ENCODE measurements at regions not wholly inside any gene's neighbourhood (a gene's known extent, or its start where the extent isn't known, plus 50 kb on each side); places are given as distances from the start of the nearest gene placed in this dataset.

DNA sequence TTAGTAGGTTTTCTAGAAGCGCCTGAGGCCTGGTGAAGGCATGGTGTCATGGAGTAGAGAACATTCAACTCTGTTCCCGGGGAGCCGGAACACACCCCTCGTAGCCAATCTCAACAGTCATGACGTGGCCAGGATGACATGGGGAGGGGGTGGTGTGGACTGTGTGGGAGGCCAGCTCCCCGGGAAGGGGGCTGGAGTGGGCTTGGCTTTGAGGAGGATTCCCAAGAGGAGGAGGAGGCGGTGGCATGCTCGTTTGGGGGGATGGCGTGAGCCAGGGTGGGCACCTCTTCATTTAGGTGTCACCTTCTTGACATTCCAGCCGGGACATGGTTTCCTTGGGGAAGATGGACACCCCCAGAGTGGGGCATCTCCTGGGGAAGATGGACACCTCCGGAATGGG lies 257.5 kb downstream of the SEC14L1 start:
- H3K9me3 Mint-ChIP-seq = no peaks in the 10 kb centered on the region
- H3K36me3 Mint-ChIP-seq (ENCODE audit: low read depth) = peaks cover 31% of the 10 kb centered on the region
- intact Hi-C loops (cut with DNase I, micrococcal nuclease) = no loop called here
- Histone ChIP-seq H3K4me1 (ENCODE audit: insufficient read depth, low read length) (peaks cover 93% of the 10 kb centered on the region), H3K4me3 (ENCODE audit: low read length) (no peak overlapping the region), H3K9me3 (ENCODE audit: control insufficient read depth in 1 of 2, insufficient read depth in 1 of 2, low read length in 2 of 2) (no peaks in the 10 kb centered on the region), H3K27me3 (ENCODE audit: control insufficient read depth in 1 of 2, insufficient read depth in 2 of 2, low read length in 2 of 2) (no peaks in the 10 kb centered on the region), H3K36me3 (ENCODE audit: insufficient read depth, low read length) (peaks cover 36% of the 10 kb centered on the region), H3K27ac (ENCODE audit: low read depth in 1 of 2, low read length in 2 of 2) (no peak overlapping the region)
- TF ChIP-seq, protein P1, sequence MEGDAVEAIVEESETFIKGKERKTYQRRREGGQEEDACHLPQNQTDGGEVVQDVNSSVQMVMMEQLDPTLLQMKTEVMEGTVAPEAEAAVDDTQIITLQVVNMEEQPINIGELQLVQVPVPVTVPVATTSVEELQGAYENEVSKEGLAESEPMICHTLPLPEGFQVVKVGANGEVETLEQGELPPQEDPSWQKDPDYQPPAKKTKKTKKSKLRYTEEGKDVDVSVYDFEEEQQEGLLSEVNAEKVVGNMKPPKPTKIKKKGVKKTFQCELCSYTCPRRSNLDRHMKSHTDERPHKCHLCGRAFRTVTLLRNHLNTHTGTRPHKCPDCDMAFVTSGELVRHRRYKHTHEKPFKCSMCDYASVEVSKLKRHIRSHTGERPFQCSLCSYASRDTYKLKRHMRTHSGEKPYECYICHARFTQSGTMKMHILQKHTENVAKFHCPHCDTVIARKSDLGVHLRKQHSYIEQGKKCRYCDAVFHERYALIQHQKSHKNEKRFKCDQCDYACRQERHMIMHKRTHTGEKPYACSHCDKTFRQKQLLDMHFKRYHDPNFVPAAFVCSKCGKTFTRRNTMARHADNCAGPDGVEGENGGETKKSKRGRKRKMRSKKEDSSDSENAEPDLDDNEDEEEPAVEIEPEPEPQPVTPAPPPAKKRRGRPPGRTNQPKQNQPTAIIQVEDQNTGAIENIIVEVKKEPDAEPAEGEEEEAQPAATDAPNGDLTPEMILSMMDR (IDR thresholded peaks at IDR 0.05) = no peak
- POLR2A ChIA-PET = interaction anchor here (1.2 to 18.6 kb wide), 4 partner anchors 8 to 47 kb away, joined by 3 to 368 read pairs (median 66); no protein-coding TSS in a partner anchor
- H3K4me1 Mint-ChIP-seq (ENCODE audit: low read depth) = peaks cover 89% of the 10 kb centered on the region
- ATAC-seq (ENCODE audit: poor library complexity) (no peak), DNase-seq (no peak)
- CTCF ChIA-PET = interaction anchor here (3.4 to 3.7 kb wide), 2 partner anchors 24 to 68 kb away, joined by 20 to 51 read pairs; no protein-coding TSS in a partner anchor
- no peak overlapping the region for H3K4me3 Mint-ChIP-seq
- no peaks in the 10 kb centered on the region for H3K27me3 Mint-ChIP-seq
- H3K27ac Mint-ChIP-seq = peak overlapping the region; percentile 96

GRCh38 chr17:77399319-77399957 lies 258.7 kb downstream of the SEC14L1 start:
- no peaks in the 10 kb centered on the region for H3K9me3 Mint-ChIP-seq

DNA sequence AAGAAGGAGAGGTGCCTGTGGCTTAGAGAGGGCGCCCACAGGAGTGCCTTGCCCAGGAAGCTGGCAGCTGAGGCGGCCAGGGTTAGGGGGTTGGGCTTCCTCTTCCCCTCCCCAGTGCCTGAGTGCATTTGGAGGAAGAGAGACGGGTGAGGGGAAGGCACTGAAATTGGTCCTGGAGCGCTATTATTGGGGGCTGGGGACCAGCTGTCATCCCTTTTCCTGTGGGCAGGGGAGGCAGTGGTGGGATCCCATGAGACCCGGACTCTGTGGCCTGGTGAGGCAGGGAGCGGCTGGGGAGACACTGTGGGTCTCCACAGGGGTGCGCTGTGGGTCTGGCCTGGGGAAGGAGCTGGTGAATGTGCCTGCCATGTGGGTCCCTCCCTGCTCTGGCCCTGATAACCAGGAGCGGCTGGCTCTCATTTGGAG lies 259.7 kb downstream of the SEC14L1 start:
- Histone ChIP-seq H3K27me3 (ENCODE audit: control insufficient read depth in 1 of 2, insufficient read depth in 2 of 2, low read length in 2 of 2) (no peaks in the 10 kb centered on the region), H3K27ac (ENCODE audit: low read depth in 1 of 2, low read length in 2 of 2) (peak overlapping the region; percentile 65 to 66), H3K9me3 (ENCODE audit: control insufficient read depth in 1 of 2, insufficient read depth in 1 of 2, low read length in 2 of 2) (no peaks in the 10 kb centered on the region), H3K4me3 (ENCODE audit: low read length) (peak overlapping the region; percentile 42), H3K4me1 (ENCODE audit: insufficient read depth, low read length) (peaks cover 96% of the 10 kb centered on the region), H3K36me3 (ENCODE audit: insufficient read depth, low read length) (peaks cover 43% of the 10 kb centered on the region)
- H3K27me3 Mint-ChIP-seq = no peaks in the 10 kb centered on the region
- peak overlapping the region; percentile 80 for H3K4me3 Mint-ChIP-seq
- ATAC-seq (ENCODE audit: poor library complexity) (peak; percentile 70), DNase-seq (peak; percentile 64 to 86 (median 76))
- H3K27ac Mint-ChIP-seq = peak overlapping the region; percentile 96
- ChIA-PET CTCF (interaction anchor here (0.6 to 3.7 kb wide), 41 partner anchors 9 to 1221 kb away, joined by 3 to 74 read pairs (median 10); no protein-coding TSS in a partner anchor), POLR2A (interaction anchor here (0.6 to 18.6 kb wide), 30 partner anchors 9 to 558 kb away, joined by 3 to 368 read pairs (median 6); partner anchors contain the start of gene TNRC6C)
- TF ChIP-seq, protein P1 (IDR thresholded peaks at IDR 0.05) = peak; percentile 74
- peaks cover 46% of the 10 kb centered on the region for H3K36me3 Mint-ChIP-seq (ENCODE audit: low read depth)
- H3K9me3 Mint-ChIP-seq = no peaks in the 10 kb centered on the region
- intact Hi-C loops (cut with DNase I, micrococcal nuclease) = loop anchor here (1.0 to 2.0 kb wide), 3 partner anchors 28 to 95 kb away; no protein-coding TSS in a partner anchor
- H3K4me1 Mint-ChIP-seq (ENCODE audit: low read depth) = peaks cover 95% of the 10 kb centered on the region

More at GRCh38 chr17:77399319-77399957, 258.7 kb downstream of the SEC14L1 start:
- peaks cover 39% of the 10 kb centered on the region for H3K36me3 Mint-ChIP-seq (ENCODE audit: low read depth)
- peak overlapping the region; percentile 42 for H3K4me3 ChIP-seq (ENCODE audit: low read length)
- H3K4me1 Mint-ChIP-seq (ENCODE audit: low read depth) = peaks cover 91% of the 10 kb centered on the region
- CTCF ChIA-PET = interaction anchor here (0.9 to 3.7 kb wide), 23 partner anchors 8 to 97 kb away, joined by 3 to 74 read pairs (median 12); no protein-coding TSS in a partner anchor
- peaks cover 41% of the 10 kb centered on the region for H3K36me3 ChIP-seq (ENCODE audit: insufficient read depth, low read length)
- H3K27ac Mint-ChIP-seq = peak overlapping the region; percentile 96
- POLR2A ChIA-PET = interaction anchor here (0.9 to 18.6 kb wide), 17 partner anchors 9 to 559 kb away, joined by 3 to 368 read pairs (median 10); partner anchors contain the start of gene TNRC6C
- TF ChIP-seq, protein P1 (IDR thresholded peaks at IDR 0.05) = no peak
- intact Hi-C loops (cut with DNase I, micrococcal nuclease) = no loop called here
- DNase-seq = no peak
- H3K27me3 ChIP-seq (ENCODE audit: control insufficient read depth in 1 of 2, insufficient read depth in 2 of 2, low read length in 2 of 2) = no peaks in the 10 kb centered on the region
- peaks cover 93% of the 10 kb centered on the region for H3K4me1 ChIP-seq (ENCODE audit: insufficient read depth, low read length)
- no peaks in the 10 kb centered on the region for H3K27me3 Mint-ChIP-seq
- ATAC-seq (ENCODE audit: poor library complexity) = no peak
- peak overlapping the region; percentile 65 to 66 for H3K27ac ChIP-seq (ENCODE audit: low read depth in 1 of 2, low read length in 2 of 2)
- no peaks in the 10 kb centered on the region for H3K9me3 ChIP-seq (ENCODE audit: control insufficient read depth in 1 of 2, insufficient read depth in 1 of 2, low read length in 2 of 2)
- H3K4me3 Mint-ChIP-seq = peak overlapping the region; percentile 80
